ENCODE measurements at regions not wholly inside any gene's neighbourhood (a gene's known extent, or its start where the extent isn't known, plus 50 kb on each side); places are given as distances from the start of the nearest gene placed in this dataset.

- H3K4me3 ChIP-seq: no peak overlapping the region
- no peaks in the 10 kb centered on the region for H3K9me3 ChIP-seq
- H3K27ac ChIP-seq: no peak overlapping the region
- no peaks in the 10 kb centered on the region for H3K36me3 ChIP-seq
- no peak for DNase-seq (ENCODE audit: low spot score)
- H3K4me1 ChIP-seq (ENCODE audit: control insufficient read depth in 1 of 2, low read depth in 2 of 2): no peaks in the 10 kb centered on the region
- no peak for ATAC-seq (ENCODE audit: insufficient number of reproducible peaks, low FRiP score, low read depth)
- H3K27me3 ChIP-seq (replicated peaks; ENCODE audit: insufficient read depth): no peaks in the 10 kb centered on the region
- no peak for TF ChIP-seq CTCF (IDR thresholded peaks at IDR 0.05)
These were observed 880.9 kb upstream of the SEMA6A start for GRCh38 chr5:117455236-117456233.

- Histone ChIP-seq H3K27ac (no peak overlapping the region), H3K9me3 (no peaks in the 10 kb centered on the region), H3K27me3 (replicated peaks; ENCODE audit: insufficient read depth) (no peaks in the 10 kb centered on the region), H3K4me1 (ENCODE audit: control insufficient read depth in 1 of 2, low read depth in 2 of 2) (no peaks in the 10 kb centered on the region), H3K4me3 (no peak overlapping the region), H3K36me3 (no peaks in the 10 kb centered on the region)
- ATAC-seq (ENCODE audit: insufficient number of reproducible peaks, low FRiP score, low read depth) (peak; percentile 82), DNase-seq (ENCODE audit: low spot score) (no peak)
- TF ChIP-seq CTCF (IDR thresholded peaks at IDR 0.05): peak; percentile 76
These were observed 880.1 kb upstream of the SEMA6A start for GRCh38 chr5:117454716-117455212.

DNA sequence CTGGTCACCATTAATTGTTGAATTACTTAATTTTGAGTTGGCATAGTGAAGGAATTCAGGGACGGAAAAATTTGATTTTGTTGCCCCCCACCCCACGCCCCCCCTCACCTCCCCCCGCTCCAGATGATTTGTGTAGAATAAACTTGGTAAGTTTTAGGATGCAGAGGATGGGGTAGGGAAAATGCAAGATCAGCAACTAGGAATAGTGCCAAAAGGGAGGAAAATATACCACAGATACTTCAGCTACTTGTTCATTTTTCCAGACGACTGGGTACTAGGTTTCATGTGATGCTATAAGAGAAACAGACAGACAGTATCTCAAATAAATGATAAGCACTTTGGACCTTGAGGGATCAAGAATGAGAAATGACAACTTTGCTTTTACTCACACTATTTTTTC lies 862.2 kb upstream of the SEMA6A start:
- Histone ChIP-seq H3K9me3 (no peaks in the 10 kb centered on the region), H3K4me1 (ENCODE audit: control insufficient read depth in 1 of 2, low read depth in 2 of 2) (no peaks in the 10 kb centered on the region), H3K27ac (no peak overlapping the region), H3K36me3 (no peaks in the 10 kb centered on the region), H3K4me3 (no peak overlapping the region), H3K27me3 (replicated peaks; ENCODE audit: insufficient read depth) (no peaks in the 10 kb centered on the region)
- ATAC-seq (ENCODE audit: insufficient number of reproducible peaks, low FRiP score, low read depth): no peak
- TF ChIP-seq CTCF (IDR thresholded peaks at IDR 0.05): no peak
- no peak for DNase-seq (ENCODE audit: low spot score)

- H3K4me1 ChIP-seq (ENCODE audit: control insufficient read depth in 1 of 2, low read depth in 2 of 2): no peaks in the 10 kb centered on the region
- ATAC-seq (ENCODE audit: insufficient number of reproducible peaks, low FRiP score, low read depth) (no peak), DNase-seq (ENCODE audit: low spot score) (no peak)
- H3K27me3 ChIP-seq (replicated peaks; ENCODE audit: insufficient read depth): no peaks in the 10 kb centered on the region
- no peak for TF ChIP-seq CTCF (IDR thresholded peaks at IDR 0.05)
- H3K4me3 ChIP-seq: no peak overlapping the region
- H3K36me3 ChIP-seq: no peaks in the 10 kb centered on the region
- no peak overlapping the region for H3K27ac ChIP-seq
- H3K9me3 ChIP-seq: no peaks in the 10 kb centered on the region
These were observed 860.6 kb upstream of the SEMA6A start for GRCh38 chr5:117435203-117435602.

DNA sequence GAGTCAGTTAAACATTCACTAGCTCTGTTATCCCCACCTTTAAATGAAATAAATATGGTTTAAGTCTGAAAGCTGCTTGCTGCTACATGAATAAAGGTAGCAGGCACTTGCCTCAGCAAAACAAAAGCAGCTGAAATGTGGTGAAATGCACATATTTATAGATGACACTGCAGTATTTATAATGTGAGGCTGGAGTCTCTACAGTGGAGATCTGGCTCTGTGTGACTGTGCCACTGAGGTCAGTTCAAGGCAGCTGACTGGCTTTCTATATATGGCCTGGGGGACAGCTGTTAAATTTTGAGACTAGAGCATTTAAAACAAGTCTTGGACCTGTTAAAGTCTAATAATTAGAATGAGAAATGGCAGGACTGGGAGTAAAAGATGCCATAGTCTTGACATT lies 859.6 kb upstream of the SEMA6A start:
- Histone ChIP-seq H3K36me3 (no peaks in the 10 kb centered on the region), H3K9me3 (no peaks in the 10 kb centered on the region), H3K27ac (no peak overlapping the region), H3K4me1 (ENCODE audit: control insufficient read depth in 1 of 2, low read depth in 2 of 2) (no peaks in the 10 kb centered on the region), H3K27me3 (replicated peaks; ENCODE audit: insufficient read depth) (no peaks in the 10 kb centered on the region), H3K4me3 (no peak overlapping the region)
- DNase-seq (ENCODE audit: low spot score) (no peak), ATAC-seq (ENCODE audit: insufficient number of reproducible peaks, low FRiP score, low read depth) (no peak)
- no peak for TF ChIP-seq CTCF (IDR thresholded peaks at IDR 0.05)

Data from thoracic aorta (tissue), 2 donors.